Brain microvascular endothelial cell (primary cell): ENCODE measurements at regions not wholly inside any gene's neighbourhood (a gene's known extent, or its start where the extent isn't known, plus 50 kb on each side); places are given as distances from the start of the nearest gene placed in this dataset.

Source experiments
- DNase-seq: peaks from one replicate; pipeline ENCODE4 v3.0.0-alpha.2; 2020
- H3K27ac ChIP-seq: fragments of 250-450 bp; sonication (Bioruptor Pico); 2 replicates; pipeline ENCODE4 v1.5.1; 2020; ENCODE audit warnings: mild to moderate bottlenecking, moderate library complexity
- H3K27me3 ChIP-seq: fragments of 250-450 bp; sonication (Bioruptor Pico); replicated peaks from 2 replicates; pipeline ENCODE4 v1.5.1; 2020; ENCODE audit warnings: mild to moderate bottlenecking
- H3K36me3 ChIP-seq: fragments of 250-450 bp; sonication (Bioruptor Pico); replicated peaks from 2 replicates; pipeline ENCODE4 v1.5.1; 2020; ENCODE audit warnings: mild to moderate bottlenecking
- H3K4me3 ChIP-seq: 2 replicates; pipeline ENCODE4 v1.5.1; 2011; ENCODE audit warnings: low read depth, mild to moderate bottlenecking, control low read depth, low read length, moderate library complexity
- CTCF ChIP-seq: IDR thresholded peaks from 2 replicates; pipeline ENCODE4 v1.5.1; 2011; ENCODE audit warnings: low read depth, mild to moderate bottlenecking, moderate library complexity, low read length, control low read depth, inconsistent platforms; ENCODE audit errors: missing control alignments
- in situ Hi-C: cut with HindIII; loops from 2 replicates; pipeline ENCODE4 v1.10.0; 2017; ENCODE audit warnings: low sequenced_read_pairs, low pct_ligation_motif_present

- DNase-seq, result no peak
- H3K27ac ChIP-seq, result no peak overlapping the region
- in situ Hi-C loops, result no loop called here
- no peaks in the 10 kb centered on the region for H3K36me3 ChIP-seq
- TF ChIP-seq CTCF, result no peak
- no peaks in the 10 kb centered on the region for H3K27me3 ChIP-seq
- H3K4me3 ChIP-seq, result no peak overlapping the region
Observed at GRCh38 chr20:24814556-24815195, 134.4 kb upstream of the CST7 start.

- Histone ChIP-seq H3K36me3 (no peaks in the 10 kb centered on the region), H3K4me3 (no peak overlapping the region), H3K27ac (no peak overlapping the region), H3K27me3 (no peaks in the 10 kb centered on the region)
- no peak for DNase-seq
- TF ChIP-seq CTCF, result no peak
- in situ Hi-C loops, result no loop called here
Observed at GRCh38 chr20:24815196-24815815, 133.8 kb upstream of the CST7 start.

GRCh38 chr20:24815931-24816330, 133.1 kb upstream of the CST7 start:
- no peak overlapping the region for H3K4me3 ChIP-seq
- no peak for TF ChIP-seq CTCF
- H3K36me3 ChIP-seq, result no peaks in the 10 kb centered on the region
- no peak overlapping the region for H3K27ac ChIP-seq
- DNase-seq, result no peak
- in situ Hi-C loops, result no loop called here
- no peaks in the 10 kb centered on the region for H3K27me3 ChIP-seq

- Histone ChIP-seq H3K36me3 (no peaks in the 10 kb centered on the region), H3K27me3 (no peaks in the 10 kb centered on the region), H3K4me3 (no peak overlapping the region), H3K27ac (no peak overlapping the region)
- no peak for TF ChIP-seq CTCF
- no peak for DNase-seq
- in situ Hi-C loops, result no loop called here
Observed at GRCh38 chr20:24816431-24816830, 132.6 kb upstream of the CST7 start.

- DNase-seq, result no peak
- TF ChIP-seq CTCF, result no peak
- no peaks in the 10 kb centered on the region for H3K36me3 ChIP-seq
- no peak overlapping the region for H3K27ac ChIP-seq
- no peaks in the 10 kb centered on the region for H3K27me3 ChIP-seq
- in situ Hi-C loops, result no loop called here
- H3K4me3 ChIP-seq, result no peak overlapping the region
Observed at GRCh38 chr20:24816907-24817306, 132.2 kb upstream of the CST7 start.

GRCh38 chr20:24817351-24817750, 131.7 kb upstream of the CST7 start:
- no peak for TF ChIP-seq CTCF
- H3K4me3 ChIP-seq, result no peak overlapping the region
- in situ Hi-C loops, result no loop called here
- no peak overlapping the region for H3K27ac ChIP-seq
- no peaks in the 10 kb centered on the region for H3K27me3 ChIP-seq
- H3K36me3 ChIP-seq, result no peaks in the 10 kb centered on the region
- no peak for DNase-seq
